GM18498 (cell line): ENCODE measurements at regions not wholly inside any gene's neighbourhood (a gene's known extent, or its start where the extent isn't known, plus 50 kb on each side); places are given as distances from the start of the nearest gene placed in this dataset.

Experiments
- ATAC-seq: cut with Tn5 transposase; IDR thresholded peaks from one replicate; pipeline ENCODE4 v1.9.1; 2021; ENCODE audit warnings: mild to moderate bottlenecking, moderate library complexity; ENCODE audit not compliant: unreplicated experiment

DNA sequence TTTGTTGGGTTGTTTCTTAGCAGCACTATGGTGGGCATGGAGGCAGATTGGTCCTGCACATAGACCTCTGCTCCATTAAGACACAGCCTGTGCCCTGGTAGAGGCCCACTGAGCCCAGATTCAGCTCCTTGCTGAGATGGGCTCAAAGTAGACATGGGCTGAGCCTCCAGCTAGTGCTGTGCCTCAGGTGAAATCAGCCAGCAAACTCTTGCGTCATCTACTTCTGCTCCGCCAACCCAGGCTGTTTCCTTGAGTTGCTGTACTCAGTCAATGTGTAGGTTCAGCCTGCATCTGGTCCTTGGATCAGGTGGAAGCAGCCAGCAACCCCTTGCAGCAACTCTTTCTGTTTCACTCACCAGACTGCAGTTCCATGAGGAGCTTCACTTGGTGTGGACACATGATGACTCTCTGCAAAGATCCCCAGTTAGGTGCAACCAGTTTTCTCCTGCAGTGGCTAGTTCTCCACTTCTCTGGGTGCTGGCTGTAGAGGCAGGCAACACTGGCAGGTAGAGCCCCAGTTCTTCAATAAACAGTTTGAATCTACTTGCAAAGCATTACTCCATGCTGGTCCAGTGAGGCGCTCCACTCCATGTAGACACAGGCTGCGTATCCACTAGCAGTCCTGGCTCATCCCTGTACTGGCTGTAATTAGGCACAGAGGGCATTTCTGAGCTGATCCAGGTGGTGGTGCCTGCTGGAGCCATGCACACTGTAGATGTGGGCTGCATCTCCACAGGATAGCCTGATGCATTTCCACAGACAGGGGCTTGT lies 199.0 kb upstream of the MAMLD1 start:
- ATAC-seq, result no peak

- no peak for ATAC-seq
These were observed 198.0 kb upstream of the MAMLD1 start for GRCh38 chrX:150164971-150165600.

- no peak for ATAC-seq
These were observed 197.1 kb upstream of the MAMLD1 start for GRCh38 chrX:150165776-150166610.

DNA sequence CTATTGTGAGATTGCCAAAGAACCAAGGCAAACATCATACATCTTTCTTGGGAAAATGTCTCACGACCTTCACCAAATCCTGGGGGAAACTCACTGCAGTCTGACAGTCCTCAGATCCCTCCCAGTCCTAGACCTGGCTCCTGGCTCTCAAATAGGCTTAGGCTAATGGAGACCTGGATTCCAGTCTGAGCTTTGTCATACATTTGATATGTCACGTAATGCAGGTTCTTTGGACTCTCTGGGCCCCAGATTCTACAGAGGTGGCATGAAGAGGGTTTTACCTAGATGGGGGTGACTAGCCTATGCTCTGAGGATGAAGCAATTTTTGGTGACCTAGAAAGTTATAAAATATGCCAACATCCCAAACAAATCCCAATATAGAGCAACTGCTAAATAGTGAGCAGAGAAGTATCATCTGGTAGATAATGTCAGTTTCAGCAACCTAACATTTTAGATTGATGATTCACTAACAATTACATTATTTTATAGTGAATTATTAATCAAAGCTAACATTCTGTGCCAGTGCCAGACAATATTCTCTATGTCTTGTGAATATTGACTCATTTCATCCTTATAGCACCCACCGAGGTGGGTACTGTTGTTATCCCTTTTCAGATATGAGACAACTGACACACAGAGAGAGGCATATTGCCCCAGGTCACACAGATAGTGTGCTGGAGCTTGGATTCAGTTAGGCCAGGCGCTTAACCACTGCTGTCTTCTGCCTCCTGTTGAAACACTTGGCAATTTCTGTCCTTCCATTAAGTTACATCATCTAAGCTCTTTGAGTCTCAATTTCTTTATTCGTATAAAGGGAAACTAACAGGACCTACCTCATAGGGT lies 195.4 kb upstream of the MAMLD1 start:
- ATAC-seq, result no peak

DNA sequence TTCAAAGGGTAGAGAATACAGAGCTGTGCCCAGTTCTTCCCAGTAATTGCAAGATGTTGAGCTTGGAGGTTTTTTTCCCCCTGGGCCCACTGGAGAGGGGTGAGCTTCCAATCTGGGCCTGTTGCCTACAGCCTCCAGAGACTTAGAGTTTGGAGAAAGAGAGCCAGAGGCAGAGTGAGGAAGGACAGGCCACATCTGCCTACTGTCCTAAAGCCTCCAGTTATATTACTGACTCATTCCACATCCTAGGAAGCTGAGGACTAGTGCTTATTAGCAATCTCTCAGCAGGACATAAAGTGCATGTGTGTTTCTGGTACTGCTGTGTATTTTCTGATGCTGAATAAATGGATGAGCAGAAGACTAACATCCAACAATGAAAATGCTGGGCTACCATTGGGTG lies 181.0 kb upstream of the MAMLD1 start:
- no peak for ATAC-seq

DNA sequence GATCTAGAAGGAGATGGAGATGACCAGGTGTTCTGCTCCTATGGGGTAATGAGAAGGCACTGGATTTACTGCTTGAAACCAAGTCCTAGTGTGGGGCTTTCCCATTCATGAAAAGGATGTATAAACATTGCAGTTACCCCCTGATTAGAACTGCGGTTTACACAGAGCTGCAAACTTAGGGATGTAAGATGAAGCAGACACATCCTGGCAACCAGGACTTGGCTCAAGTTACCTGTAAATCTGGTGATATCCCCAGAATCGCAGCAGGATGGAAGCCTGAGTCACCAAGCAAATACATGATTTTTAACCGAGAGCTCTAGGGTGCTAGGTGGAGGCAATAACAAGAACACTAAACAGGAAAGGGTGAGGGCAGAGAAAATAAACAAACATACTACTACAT lies 178.6 kb upstream of the MAMLD1 start:
- ATAC-seq, result no peak

DNA sequence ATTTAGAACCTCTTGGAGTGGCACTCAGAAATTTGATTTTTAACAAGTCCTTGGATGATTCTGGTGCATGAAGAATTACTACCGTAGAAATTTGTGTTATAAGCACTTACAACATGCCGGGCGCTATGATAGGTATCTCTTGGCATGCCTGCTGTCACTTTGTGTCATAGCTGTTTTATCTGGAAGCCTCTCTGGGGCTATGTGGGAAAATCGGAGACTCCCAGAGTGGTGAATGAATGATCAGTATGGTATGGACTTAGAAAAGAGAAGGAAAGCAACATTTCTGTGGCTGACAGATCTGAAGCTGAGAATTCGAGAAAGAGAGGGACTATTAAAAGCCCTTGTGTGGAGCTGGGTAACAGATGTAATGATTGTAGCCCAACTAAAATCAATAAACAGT lies 177.4 kb upstream of the MAMLD1 start:
- no peak for ATAC-seq

GRCh38 chrX:150192816-150193215 lies 170.3 kb upstream of the MAMLD1 start:
- ATAC-seq, result no peak

GRCh38 chrX:150196285-150196684 lies 166.8 kb upstream of the MAMLD1 start:
- no peak for ATAC-seq

GRCh38 chrX:150197388-150197787 lies 165.7 kb upstream of the MAMLD1 start:
- ATAC-seq, result no peak

DNA sequence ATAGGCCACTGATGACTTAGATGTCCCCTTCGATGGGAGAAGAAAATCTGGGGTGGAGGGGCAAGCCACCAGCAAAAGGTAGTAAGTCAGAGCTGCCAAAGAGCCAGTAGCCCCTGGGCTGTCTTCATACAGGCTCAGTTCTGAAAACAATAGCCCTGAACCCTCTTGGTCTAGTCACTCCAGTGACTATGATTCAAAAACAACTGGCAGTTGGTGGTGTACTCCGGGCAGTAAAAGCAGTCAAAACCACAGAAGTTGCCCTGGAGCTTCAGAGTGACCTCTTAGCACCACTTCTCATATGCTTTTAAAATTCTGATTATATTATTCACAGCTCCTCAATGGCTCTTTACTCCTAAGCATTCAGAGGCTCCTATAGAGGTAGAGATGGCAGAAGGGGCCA lies 164.3 kb upstream of the MAMLD1 start:
- ATAC-seq, result no peak

GRCh38 chrX:150199181-150199580 lies 163.9 kb upstream of the MAMLD1 start:
- ATAC-seq, result no peak

DNA sequence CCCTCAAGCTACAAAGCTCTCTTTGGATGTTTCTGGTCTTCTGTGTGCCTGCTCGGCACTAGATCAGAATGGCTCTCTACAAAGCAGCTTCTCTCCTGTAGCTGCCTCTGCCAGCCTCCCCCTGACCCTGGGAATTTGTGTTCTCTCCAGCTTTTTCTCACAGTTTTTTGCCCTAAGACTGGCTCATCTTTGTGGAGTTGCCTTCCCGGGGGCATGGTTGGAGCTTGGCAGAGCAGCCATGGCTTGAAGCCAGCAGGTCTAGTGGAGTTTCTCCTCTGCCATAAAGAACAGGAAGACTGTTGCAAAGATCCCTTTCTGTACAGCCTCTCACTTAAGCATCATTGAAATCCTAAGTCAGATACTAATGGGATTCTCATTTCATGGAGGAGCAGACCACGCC lies 163.3 kb upstream of the MAMLD1 start:
- no peak for ATAC-seq

DNA sequence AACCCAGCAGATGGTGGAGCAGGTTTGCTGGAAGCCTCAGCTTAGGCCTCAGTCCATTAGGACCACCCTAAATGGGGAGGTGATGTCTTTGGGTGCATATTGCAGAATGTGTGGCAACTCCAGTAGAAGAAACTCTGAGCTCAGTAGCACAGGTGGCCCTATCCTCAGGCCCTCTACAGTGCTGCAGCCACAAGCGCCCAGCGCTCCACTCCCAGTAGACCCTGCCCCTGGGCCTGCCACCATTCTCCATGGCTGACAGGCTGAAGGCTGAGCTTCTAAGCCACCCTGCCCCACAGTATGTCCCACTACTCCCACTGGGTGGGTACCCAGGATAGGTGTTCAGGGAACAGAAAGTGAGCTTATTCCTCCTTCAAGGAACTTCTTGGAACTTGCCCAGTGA lies 162.8 kb upstream of the MAMLD1 start:
- no peak for ATAC-seq

DNA sequence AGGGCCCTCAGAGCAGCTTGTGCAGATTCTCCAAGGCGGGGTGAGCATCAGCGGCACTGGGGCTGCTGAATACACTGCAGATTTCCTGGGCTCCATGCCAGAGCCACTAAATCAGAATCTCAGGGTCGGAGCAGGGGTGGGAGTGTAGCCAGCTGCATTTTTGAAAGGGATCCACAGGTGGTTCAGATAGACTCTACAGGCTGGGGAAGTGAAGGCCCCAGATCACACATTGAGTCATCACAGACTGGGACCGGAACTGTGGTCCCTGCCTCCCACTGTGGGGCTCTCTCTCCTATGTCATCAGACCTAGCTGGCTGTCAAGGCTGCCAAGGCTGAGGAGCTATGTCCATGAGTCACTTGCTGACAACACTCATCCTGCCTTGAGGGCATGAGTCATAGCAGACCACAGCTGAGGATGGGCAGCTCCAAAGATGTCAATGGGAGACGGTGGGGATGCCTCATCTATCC lies 162.3 kb upstream of the MAMLD1 start:
- ATAC-seq, result peak; percentile 100

DNA sequence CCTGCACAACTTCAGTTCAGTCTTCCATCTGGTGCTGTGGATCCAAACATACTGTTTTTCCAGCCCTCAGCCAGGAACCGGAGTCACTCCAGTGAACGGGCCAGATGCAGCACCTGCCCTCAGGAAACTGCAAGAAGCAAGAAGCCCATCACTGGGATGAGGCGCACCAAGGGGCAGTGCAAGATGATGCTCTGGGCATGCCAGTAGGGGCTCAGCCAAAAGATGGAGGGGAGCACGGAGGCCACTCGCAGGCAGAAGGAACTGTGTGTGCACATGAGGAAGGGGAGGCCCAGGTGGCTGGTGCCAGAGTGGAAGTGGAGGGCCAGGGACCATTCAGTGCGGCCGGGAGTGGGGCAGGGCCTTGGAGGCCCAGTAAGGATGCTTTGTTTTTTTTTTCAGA lies 161.7 kb upstream of the MAMLD1 start:
- no peak for ATAC-seq

- ATAC-seq, result no peak
These were observed 161.3 kb upstream of the MAMLD1 start for GRCh38 chrX:150201841-150202240.

DNA sequence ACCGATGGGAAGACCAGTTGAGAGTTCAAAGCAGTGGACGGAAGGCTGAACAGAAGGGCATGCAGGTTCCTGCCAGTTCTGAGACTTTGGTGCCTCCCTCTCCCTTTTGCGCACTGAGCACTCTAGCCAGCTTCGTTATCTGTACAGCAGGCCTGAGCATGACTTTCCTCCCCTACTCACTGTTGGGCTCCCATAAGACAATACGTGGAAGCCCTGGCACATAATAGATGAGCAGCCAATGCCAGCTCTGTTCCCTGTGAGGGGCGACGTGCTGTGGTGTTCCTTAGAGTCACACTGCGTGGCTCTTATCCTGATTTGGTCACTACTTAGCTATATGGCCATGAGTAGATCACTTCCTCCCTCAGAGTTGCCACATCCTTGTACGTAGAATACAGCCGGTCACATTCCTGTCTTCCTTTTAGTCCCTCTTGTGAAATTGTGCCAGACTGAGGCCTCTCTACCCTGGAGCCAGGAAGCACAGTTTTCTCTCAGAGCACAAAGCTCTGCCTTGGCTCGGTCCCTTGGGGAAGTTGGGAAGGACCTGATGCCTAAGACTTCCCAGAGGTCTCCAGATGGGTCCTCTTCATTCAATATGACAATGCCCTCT lies 160.4 kb upstream of the MAMLD1 start:
- no peak for ATAC-seq

DNA sequence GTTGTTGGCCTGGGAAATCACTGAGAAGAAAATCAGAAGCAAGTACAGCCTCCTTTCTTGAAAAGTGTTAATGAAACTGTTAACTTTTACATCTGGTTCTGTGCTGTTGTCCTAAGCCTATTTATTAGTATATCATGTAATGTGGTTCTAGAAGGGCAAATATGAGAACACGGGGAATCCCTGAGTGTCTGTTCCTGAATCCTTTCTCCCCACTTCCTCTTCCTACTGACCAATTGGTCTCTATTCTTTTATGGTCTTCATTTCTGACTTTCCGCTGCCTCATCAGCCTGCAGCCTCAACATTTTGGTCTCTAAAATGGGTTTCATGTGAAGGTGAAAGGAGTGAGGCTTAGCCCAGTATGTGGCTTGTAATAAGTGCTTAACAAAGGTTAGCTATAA lies 159.9 kb upstream of the MAMLD1 start:
- no peak for ATAC-seq

DNA sequence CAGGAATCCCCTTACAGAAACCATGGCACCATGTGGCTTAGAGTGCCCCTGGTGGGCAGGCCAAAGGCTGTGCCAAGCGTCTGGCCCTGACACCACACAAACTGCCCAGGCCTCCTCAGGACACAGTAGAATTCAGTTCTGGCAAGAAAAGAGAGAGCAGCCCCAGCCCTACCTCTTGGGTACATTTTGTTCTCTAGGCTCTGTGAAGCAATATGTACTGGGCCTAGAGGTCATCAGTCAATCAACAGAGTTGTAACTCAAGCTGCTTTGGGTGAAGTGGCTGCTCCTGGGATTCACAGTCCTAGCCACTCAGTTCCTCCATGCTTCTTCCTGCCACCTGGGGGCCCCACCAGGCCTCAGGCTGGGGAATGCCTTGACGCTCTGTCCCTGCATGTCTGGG lies 158.1 kb upstream of the MAMLD1 start:
- ATAC-seq, result no peak
